Keratinocyte (primary cell): ENCODE measurements at regions not wholly inside any gene's neighbourhood (a gene's known extent, or its start where the extent isn't known, plus 50 kb on each side); places are given as distances from the start of the nearest gene placed in this dataset.

Source experiments
- DNase-seq: peaks from one replicate; pipeline ENCODE4 v3.0.0-alpha.2; 2011; ENCODE audit warnings: low read depth, missing footprints, low spot score
- FAIRE-seq: peaks from 2 replicates; lab custom pipeline; 2011; peaks lifted over from hg19 to GRCh38; lab: Jason Lieb, UNC
- H2AFZ ChIP-seq: 2 replicates; pipeline ENCODE4 v1.6.0; 2012; ENCODE audit warnings: low read length, control low read depth, inconsistent platforms; ENCODE audit not compliant: control insufficient read depth
- H3K27ac ChIP-seq: 2 replicates; pipeline ENCODE4 v1.5.1; 2011; ENCODE audit warnings: low read length; ENCODE audit not compliant: control insufficient read depth, insufficient read depth
- H3K27me3 ChIP-seq: 3 replicates; pipeline ENCODE4 v1.6.0; 2011; ENCODE audit warnings: low read length; ENCODE audit not compliant: control insufficient read depth, insufficient read depth; ENCODE audit errors: extremely low read depth
- H3K36me3 ChIP-seq, 2 experiments: 2 replicates in 1 of 2; 3 replicates in 1 of 2; pipeline ENCODE4 v1.5.1; 2011; ENCODE audit warnings: low read length in 2 of 2, mild to moderate bottlenecking in 1 of 2; ENCODE audit not compliant: control insufficient read depth in 2 of 2, insufficient read depth in 2 of 2; ENCODE audit errors: extremely low read depth in 1 of 2
- H3K4me1 ChIP-seq: 3 replicates; pipeline ENCODE4 v1.5.1; 2011; ENCODE audit warnings: low read length; ENCODE audit not compliant: control insufficient read depth, insufficient read depth; ENCODE audit errors: extremely low read depth
- H3K4me2 ChIP-seq: 3 replicates; pipeline ENCODE4 v1.6.0; 2011; ENCODE audit warnings: low read depth, low read length; ENCODE audit not compliant: control insufficient read depth, insufficient read depth; ENCODE audit errors: extremely low read depth
- H3K4me3 ChIP-seq, 3 experiments: fragments of 200-600 bp in 1 of 3; sonication (generic) in 1 of 3; 2 replicates in 2 of 3; 3 replicates in 1 of 3; pipeline ENCODE4 v1.5.1; 2011 to 2016; ENCODE audit warnings: low read length in 3 of 3, mild to moderate bottlenecking in 3 of 3, control low read depth in 2 of 3, inconsistent platforms in 1 of 3, low read depth in 1 of 3, mixed read lengths in 1 of 3, mixed run types in 1 of 3, moderate library complexity in 1 of 3; ENCODE audit not compliant: control insufficient read depth in 2 of 3, insufficient read depth in 2 of 3; ENCODE audit errors: extremely low read depth in 1 of 3
- H3K79me2 ChIP-seq: 2 replicates; pipeline ENCODE4 v1.6.0; 2012; ENCODE audit warnings: low read length; ENCODE audit not compliant: control insufficient read depth, insufficient read depth
- H3K9ac ChIP-seq: 3 replicates; pipeline ENCODE4 v1.6.0; 2011; ENCODE audit warnings: low read length; ENCODE audit not compliant: control insufficient read depth, insufficient read depth; ENCODE audit errors: extremely low read depth
- H3K9me1 ChIP-seq: 3 replicates; pipeline ENCODE4 v1.6.0; 2011; ENCODE audit warnings: low read length; ENCODE audit not compliant: control insufficient read depth, insufficient read depth; ENCODE audit errors: extremely low read depth
- H3K9me3 ChIP-seq: 2 replicates; pipeline ENCODE4 v1.5.1; 2012; ENCODE audit warnings: low read depth, low read length; ENCODE audit not compliant: control insufficient read depth
- H4K20me1 ChIP-seq: 3 replicates; pipeline ENCODE4 v1.6.0; 2011; ENCODE audit warnings: low read length; ENCODE audit not compliant: control insufficient read depth, insufficient read depth; ENCODE audit errors: extremely low read depth
- EZH2 ChIP-seq: IDR thresholded peaks from one replicate; pipeline ENCODE4 v1.6.1; 2012; ENCODE audit warnings: inconsistent platforms, mild to moderate bottlenecking, low read length, moderate library complexity
- dilution Hi-C: fragments of 300-500 bp; cut with MboI; formaldehyde crosslinking; loops from one replicate; pipeline ENCODE4 v1.7.0; 2020; ENCODE audit warnings: low sequenced_read_pairs; ENCODE audit not compliant: extremely low pct_ligation_motif_present
- TF ChIP-seq, protein P1 (sequence below), 3 experiments: IDR thresholded peaks in 1 of 3; conservative IDR thresholded peaks in 1 of 3; optimal IDR thresholded peaks in 1 of 3; 2 replicates in 2 of 3; 3 replicates in 1 of 3; pipeline versions ENCODE3 to v1.5.1; 2011; ENCODE audit warnings: low read length in 3 of 3, mild to moderate bottlenecking in 3 of 3, moderate library complexity in 2 of 3, control low read depth in 1 of 3, inconsistent platforms in 1 of 3; ENCODE audit not compliant: insufficient read depth in 2 of 3; ENCODE audit errors: extremely low read depth in 1 of 3

DNA sequence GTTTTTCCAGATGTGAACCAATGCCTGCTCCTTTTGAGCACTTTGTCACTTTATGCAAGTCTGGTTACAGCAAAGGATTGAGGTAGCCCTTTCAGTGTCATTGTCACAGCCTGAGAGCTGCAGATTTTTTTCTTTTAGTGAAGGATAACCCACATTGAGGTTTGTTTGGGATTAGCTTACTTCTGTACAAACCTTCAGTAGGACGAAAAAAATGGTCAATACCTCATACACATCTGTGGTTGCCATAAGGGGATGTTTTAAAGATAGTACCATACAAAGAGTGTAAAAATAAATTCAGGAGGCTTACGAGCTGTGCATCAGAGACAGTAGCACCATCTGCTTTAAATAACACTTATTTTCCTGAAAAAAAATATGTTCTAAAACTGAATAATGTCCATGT is 566.0 kb downstream of the AJAP1 start:
- Histone ChIP-seq H3K9ac (no peak overlapping the region), H3K27ac (no peak overlapping the region), H3K4me1 (no peaks in the 10 kb centered on the region), H3K9me3 (no peaks in the 10 kb centered on the region), H3K4me3 (no peak overlapping the region), H3K79me2 (no peaks in the 10 kb centered on the region), H3K4me2 (no peak overlapping the region), H2AFZ (no peak overlapping the region), H3K36me3 (no peaks in the 10 kb centered on the region), H4K20me1 (no peaks in the 10 kb centered on the region), H3K27me3 (no peaks in the 10 kb centered on the region), H3K9me1 (no peaks in the 10 kb centered on the region)
- no peak for TF ChIP-seq EZH2
- DNase-seq (no peak), FAIRE-seq (no peak)
- dilution Hi-C loops: no loop called here

DNA sequence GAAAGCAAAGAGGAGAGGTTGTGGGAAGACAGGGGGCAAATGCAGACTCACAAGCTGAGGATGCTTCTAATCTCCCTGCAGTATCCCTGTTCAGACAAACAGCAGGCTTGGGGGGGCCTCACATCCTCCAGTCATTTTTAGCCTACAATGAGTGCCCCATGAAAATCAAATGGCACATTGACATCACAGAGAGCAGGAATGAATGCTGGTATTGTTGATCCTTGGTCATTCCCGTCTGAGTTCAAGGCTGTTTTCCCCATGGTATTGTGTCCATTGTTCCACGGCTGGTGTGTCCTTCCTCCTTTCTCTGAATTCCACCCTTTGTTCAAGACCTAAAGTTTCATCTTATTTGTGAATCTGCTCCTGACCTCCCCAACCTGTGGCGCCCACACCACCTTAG is 545.6 kb downstream of the AJAP1 start:
- dilution Hi-C loops: no loop called here
- Histone ChIP-seq H3K4me1 (no peaks in the 10 kb centered on the region), H3K4me3 (no peak overlapping the region), H3K9me1 (no peaks in the 10 kb centered on the region), H3K27me3 (no peaks in the 10 kb centered on the region), H3K4me2 (no peak overlapping the region), H3K27ac (no peak overlapping the region), H3K36me3 (no peaks in the 10 kb centered on the region), H2AFZ (no peak overlapping the region), H3K79me2 (no peaks in the 10 kb centered on the region), H3K9me3 (peaks cover 1% of the 10 kb centered on the region), H3K9ac (no peak overlapping the region), H4K20me1 (no peaks in the 10 kb centered on the region)
- DNase-seq (no peak), FAIRE-seq (no peak)
- no peak for TF ChIP-seq EZH2
- TF ChIP-seq, protein P1, sequence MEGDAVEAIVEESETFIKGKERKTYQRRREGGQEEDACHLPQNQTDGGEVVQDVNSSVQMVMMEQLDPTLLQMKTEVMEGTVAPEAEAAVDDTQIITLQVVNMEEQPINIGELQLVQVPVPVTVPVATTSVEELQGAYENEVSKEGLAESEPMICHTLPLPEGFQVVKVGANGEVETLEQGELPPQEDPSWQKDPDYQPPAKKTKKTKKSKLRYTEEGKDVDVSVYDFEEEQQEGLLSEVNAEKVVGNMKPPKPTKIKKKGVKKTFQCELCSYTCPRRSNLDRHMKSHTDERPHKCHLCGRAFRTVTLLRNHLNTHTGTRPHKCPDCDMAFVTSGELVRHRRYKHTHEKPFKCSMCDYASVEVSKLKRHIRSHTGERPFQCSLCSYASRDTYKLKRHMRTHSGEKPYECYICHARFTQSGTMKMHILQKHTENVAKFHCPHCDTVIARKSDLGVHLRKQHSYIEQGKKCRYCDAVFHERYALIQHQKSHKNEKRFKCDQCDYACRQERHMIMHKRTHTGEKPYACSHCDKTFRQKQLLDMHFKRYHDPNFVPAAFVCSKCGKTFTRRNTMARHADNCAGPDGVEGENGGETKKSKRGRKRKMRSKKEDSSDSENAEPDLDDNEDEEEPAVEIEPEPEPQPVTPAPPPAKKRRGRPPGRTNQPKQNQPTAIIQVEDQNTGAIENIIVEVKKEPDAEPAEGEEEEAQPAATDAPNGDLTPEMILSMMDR (optimal IDR thresholded peaks at IDR 0.05 in 1 of 3, IDR thresholded peaks at IDR 0.05 in 1 of 3, conservative IDR thresholded peaks at IDR 0.05 in 1 of 3; ENCODE audit: extremely low read depth in 1 of 3, insufficient read depth in 2 of 3, low read length in 3 of 3): no peak

DNA sequence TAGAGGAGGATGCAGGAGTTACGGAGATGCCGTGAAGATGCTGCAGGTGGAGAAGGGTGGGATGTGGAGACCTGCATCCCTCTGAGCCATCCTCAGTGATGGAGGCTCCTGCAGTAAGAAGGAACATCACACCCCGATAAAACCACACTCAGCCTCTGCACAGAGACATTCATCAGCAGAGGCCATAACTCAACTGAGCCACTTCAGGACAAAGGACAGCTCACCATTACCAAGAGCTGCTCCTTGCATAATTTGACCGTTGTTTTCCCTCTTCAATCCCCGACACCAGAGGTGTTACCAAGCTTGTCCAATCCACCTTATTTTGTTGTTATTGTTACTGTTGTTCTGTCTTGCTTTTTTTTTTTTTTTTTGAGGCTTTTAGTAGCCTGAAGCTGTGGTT is 543.9 kb downstream of the AJAP1 start:
- Histone ChIP-seq H4K20me1 (no peaks in the 10 kb centered on the region), H3K9ac (no peak overlapping the region), H3K4me1 (no peaks in the 10 kb centered on the region), H2AFZ (no peak overlapping the region), H3K9me3 (peaks cover 1% of the 10 kb centered on the region), H3K4me2 (no peak overlapping the region), H3K9me1 (no peaks in the 10 kb centered on the region), H3K79me2 (no peaks in the 10 kb centered on the region), H3K27me3 (no peaks in the 10 kb centered on the region), H3K27ac (no peak overlapping the region), H3K4me3 (no peak overlapping the region), H3K36me3 (no peaks in the 10 kb centered on the region)
- dilution Hi-C loops: no loop called here
- DNase-seq: no peak
- FAIRE-seq: no peak
- TF ChIP-seq EZH2: no peak
- TF ChIP-seq, protein P1 (optimal IDR thresholded peaks at IDR 0.05 in 1 of 3, IDR thresholded peaks at IDR 0.05 in 1 of 3, conservative IDR thresholded peaks at IDR 0.05 in 1 of 3; ENCODE audit: extremely low read depth in 1 of 3, insufficient read depth in 2 of 3, low read length in 3 of 3): no peak
